NCI-H146 (cell line): ENCODE measurements at regions not wholly inside any gene's neighbourhood (a gene's known extent, or its start where the extent isn't known, plus 50 kb on each side); places are given as distances from the start of the nearest gene placed in this dataset.
"Not testable (repeated sequence)": the region's sequence is repeated elsewhere in the genome, so short reads cannot be mapped to it uniquely, and the experiment has no call there.

ENCODE experiments used
- DNase-seq: peaks from one replicate; lab custom pipeline; 2025; lab: John Stamatoyannopoulos, UW

DNA sequence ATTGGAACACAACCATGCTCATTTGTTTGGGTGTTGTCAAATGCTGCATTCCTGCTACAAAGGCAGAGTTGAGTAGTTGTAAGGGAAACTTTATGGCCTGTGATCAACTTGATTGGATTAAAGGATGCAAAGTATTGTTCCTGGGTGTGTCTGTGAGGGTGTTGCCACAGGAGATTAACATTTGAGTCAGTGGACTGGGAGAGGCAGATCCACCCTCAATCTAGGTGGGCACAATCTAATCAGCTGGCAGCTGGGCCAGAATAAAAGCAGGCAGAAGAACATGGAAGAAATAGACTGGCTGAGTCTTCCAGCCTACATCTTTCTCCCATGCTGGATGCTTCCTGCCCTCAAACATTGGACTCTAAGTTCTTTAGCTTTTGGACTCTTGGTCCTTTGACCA is 145.6 kb upstream of the LMCD1 start:
- DNase-seq = not testable (repeated sequence)

- no peak for DNase-seq
These were observed 143.8 kb upstream of the LMCD1 start for GRCh38 chr3:8357859-8358258.

DNA sequence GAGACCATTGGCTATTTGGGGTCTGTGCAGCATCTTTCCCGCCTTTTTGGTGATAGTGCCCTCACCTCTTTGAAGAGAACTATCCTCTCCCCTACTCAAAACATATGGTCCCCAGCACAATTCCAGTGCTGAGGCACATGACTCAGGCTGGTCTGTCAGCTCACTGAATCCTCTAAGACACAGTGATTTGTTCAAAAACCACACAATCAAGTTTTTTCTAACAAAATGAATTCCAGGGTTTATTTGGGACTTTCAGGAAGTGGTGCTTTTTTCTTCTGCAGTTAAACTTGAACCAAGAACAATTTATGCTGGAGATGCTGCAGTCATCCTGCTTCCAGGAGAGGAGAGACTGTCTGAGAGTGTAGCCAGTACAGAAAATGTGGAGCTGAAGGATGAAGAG is 142.5 kb upstream of the LMCD1 start:
- no peak for DNase-seq

DNA sequence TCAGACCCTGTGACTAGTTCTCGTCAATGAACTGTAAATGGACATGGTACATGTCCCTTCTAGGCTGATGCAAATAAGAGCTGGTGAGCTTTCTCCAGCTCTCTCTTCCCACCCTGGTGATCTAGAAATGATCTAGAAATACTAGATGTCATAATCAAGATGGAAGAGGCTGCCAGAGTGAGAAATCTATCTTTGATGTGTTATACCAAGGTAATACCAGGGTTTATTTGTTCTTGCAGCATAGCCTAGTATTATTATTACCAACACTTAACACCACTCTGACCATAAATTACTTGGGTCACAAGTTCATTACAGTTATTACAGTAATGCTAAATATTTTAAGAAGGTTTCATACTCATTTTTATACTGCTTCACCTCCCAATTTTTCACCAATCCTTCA is 138.4 kb upstream of the LMCD1 start:
- DNase-seq = no peak

DNA sequence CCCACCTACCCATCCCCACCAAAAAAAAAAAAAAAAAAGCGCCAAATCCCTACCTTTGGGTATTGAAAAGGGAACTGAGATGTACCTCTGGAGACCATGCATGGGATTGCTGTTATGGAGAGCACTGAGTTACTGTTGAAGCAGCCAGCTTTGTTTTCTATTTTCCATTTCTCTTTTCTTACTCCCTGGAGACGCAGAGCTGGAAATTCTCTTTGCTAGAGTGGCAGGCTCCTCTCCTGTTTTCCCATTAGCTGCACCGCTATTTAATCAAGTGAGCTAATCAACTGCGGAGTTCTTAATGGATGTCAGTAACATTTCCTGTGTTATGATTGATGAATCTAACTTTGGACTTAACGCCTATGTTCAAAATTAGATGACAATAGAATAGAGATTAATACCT is 136.1 kb upstream of the LMCD1 start:
- no peak for DNase-seq

DNA sequence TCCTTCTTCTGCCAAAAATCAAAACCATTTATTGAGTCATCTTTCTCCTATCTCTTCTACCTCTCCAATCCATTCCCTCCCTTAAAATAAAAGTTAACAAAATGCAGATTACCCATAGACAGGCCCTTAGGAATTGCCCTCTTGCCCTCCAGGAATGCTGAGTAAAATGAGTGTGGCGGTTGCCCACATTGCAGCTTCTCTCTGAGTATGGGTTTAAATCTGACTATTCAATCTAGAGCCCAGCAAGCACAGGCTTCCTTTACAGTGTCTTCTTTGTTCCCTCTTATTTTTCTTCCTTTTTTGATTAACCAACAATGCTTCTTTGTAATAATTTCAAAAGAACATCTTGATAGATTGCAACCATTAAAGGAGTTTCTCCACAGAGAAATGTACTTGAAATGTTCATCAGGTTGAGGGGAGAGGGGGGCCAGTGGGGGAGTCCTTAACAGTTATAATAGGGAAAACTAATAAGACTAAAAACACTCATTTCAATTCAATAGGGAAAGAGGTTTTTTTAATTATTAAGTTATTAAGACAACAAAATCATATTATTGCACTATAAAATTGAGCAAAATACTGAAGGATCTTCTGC is 135.3 kb upstream of the LMCD1 start:
- DNase-seq = no peak

GRCh38 chr3:8368598-8368997 is 133.0 kb upstream of the LMCD1 start:
- no peak for DNase-seq

DNA sequence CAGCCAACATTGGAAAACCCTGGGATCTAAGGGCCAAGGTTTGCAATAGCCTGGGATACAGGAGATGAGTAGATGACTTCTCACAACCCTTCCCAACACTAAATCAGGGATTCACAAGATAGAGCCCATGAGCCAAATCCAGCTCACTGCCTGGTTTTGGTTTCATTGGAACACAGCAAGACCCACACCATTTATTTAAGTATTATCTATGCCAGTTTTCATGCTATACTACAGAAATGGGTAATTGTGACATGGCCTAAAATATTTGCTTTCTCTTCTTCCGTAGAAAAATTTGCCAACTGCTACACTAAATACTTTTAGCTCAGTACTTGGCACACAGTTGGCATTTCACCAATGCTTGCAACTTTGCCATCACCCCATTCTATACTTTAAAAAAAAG is 132.0 kb upstream of the LMCD1 start:
- no peak for DNase-seq

GRCh38 chr3:8371085-8371551 is 130.5 kb upstream of the LMCD1 start:
- DNase-seq = no peak

DNA sequence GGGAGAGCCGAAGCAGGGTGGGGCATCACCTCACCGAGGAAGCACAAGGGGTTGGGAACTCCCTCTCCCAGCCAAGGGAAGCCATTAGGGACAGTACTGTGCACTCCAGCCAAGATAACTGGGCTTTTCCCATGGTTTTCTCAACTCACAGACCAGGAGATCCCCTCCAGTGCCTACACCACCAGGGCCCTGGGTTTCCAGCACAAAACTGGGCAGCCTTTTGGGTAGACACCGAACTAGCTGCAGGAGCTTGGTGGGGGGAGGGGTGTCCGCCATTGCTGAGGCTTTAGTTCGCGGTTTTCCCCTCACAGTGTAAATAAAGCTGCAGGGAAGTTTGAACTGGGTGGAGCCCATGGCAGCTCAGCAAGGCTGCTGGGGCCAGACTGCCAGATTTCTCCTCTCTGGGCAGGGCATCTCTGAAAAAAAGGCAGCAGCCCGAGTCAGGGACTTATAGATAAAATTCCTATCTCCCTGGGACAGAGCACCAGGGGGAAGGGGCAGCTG is 129.6 kb upstream of the LMCD1 start:
- no peak for DNase-seq

DNA sequence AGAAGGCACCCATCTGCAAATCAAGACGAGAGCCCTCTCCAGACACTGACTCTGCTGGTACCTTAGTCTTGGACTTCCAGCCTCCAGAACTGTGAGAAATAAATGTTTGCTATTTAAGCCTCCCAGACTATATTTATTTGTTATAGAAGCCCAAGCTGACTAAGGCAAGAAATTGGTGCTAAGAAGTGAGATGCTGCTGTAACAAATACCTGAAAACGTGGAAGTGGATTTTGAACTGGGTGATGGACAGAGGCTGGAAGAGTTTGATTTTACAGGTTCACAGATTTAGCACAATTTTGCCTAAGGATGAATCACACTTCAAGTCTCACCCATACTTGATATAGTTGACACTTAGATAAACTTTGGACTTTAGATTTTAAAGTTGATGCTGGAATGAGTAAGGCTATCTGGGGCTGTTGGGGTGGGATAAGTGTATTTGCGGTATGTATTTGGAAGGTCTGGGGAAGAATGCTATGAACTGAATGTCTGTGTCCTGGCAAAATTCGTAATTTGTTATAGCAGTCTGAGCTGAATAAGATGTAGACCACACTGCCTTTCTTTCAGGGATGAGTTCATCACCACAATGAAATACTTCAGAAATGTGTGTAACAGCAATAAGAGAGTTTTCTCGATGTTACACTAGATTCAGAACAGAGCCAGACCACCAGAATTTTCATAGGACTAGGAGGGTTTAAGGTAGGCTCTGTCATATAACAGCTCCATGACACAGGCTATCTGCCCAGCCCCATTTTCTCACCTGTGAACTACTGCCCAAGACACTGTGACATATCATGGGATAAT is 120.5 kb upstream of the LMCD1 start:
- DNase-seq = no peak

- no peak for DNase-seq
These were observed 115.6 kb upstream of the LMCD1 start for GRCh38 chr3:8385848-8386620.

DNA sequence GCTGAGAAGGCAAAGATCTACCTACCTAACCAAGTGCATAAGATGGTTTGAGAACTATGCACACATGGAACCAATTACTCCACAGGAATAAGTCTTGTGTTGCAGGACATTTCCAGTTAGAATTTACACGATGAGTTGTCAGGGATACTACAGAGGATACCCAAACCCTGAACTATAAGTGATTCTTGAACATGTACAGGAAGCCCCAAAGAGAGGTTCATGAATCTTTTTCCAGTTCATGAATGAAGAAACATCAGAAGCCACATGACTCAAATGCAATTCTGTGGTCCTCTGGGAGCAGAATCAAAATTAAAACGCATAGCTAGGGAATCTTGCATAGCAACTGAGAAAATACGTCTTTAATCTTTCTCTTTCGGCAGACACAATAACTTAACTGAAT is 114.1 kb upstream of the LMCD1 start:
- no peak for DNase-seq

DNA sequence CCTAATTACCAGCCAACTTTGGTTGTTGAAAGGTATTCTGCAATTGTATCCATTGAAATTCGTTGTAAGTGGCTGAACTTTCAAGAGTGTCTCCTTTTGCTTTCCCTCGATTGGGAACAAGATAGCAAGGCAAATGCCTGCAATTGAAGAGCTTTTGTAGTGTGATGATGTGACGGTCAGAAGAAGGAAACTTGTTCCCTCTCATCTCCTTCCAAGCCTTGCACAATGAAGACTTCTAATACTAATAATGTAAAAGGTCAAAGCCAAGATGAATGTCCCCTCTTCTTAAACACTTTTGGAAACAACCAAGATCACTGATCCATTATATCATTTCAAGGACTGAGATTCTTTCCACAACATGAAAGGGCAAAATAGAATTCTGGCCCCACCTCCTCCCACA is 101.9 kb upstream of the LMCD1 start:
- DNase-seq = no peak

DNA sequence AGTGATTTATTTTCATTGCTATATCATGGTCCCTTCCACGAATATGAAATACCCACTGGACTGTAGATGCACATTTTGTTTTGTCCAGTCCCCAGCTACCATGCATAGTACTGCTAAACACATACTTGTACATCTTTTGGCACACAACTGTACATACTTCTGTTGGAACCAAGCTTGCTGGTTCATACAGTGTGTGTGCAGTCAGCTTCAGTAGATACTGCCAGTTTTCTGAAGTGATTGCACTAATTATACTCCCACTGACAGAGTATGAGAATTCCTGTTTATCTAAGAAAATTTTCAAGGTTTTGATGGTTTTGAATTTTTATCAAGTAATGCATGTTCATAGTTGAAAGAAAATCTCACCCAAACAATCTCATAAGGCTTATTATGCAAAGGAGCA is 100.7 kb upstream of the LMCD1 start:
- no peak for DNase-seq

GRCh38 chr3:8403996-8404395 is 97.6 kb upstream of the LMCD1 start:
- DNase-seq = no peak

DNA sequence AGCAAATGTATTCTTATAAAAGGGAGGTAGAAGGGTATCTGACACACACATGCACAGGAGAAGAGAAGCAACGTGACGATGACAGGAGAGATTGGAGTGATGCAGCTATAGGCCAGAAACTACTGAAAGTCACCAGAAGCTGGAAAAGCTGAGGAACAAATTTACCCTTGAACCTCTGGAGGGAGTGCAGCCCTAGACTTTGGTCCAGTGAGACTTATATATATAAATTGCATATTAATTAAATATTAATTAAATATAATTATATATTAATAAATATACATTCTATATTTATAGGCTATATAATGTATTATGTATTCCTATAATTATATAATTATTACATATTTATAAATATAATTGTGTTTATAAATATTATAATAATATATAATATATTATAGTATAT is 96.5 kb upstream of the LMCD1 start:
- DNase-seq = no peak

GRCh38 chr3:8406479-8406878 is 95.1 kb upstream of the LMCD1 start:
- DNase-seq = no peak

GRCh38 chr3:8413337-8413926 is 88.2 kb upstream of the LMCD1 start:
- DNase-seq = no peak

- DNase-seq = no peak
These were observed 84.7 kb upstream of the LMCD1 start for GRCh38 chr3:8416965-8417364.

DNA sequence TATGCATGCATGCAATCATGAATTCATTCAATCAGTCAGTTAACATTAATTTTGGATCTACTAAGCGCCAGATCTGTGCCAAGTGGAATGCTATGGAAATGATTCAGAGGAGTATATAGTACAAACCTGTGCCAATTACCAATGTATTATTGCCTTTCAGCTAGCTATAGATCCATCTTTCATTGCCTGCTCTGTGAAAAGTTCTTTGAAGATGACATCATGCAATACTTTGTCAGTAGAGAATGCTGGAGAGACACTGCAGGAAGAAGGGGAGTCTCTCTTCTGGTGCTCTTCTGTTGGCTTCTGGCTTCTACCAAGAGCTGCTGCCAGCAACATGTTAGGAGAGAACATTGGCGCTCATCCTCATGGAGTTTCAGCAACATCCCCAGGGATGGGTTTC is 81.0 kb upstream of the LMCD1 start:
- no peak for DNase-seq

- DNase-seq = no peak
These were observed 80.4 kb upstream of the LMCD1 start for GRCh38 chr3:8421267-8421666.

GRCh38 chr3:8421711-8422110 is 79.9 kb upstream of the LMCD1 start:
- no peak for DNase-seq
